ENCODE measurements at regions not wholly inside any gene's neighbourhood (a gene's known extent, or its start where the extent isn't known, plus 50 kb on each side); places are given as distances from the start of the nearest gene placed in this dataset.

DNA sequence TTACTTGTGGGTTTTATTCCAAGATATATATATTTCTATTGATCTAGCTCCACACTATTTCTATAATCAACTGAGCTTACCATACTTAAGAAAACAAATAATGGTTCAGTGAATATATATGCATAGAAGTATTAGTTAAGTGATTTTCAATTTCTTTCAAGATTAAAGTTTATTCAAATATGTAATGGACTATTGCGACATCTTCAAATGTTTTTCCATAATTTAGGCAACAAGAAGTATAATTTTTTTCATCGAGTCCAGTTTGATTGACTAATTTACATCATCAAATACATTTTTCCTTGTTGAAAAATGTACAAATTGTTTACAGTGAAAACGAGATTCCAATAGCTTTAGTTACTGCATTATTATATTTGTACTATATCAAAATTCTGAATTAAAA lies 528.6 kb downstream of the PTPRC start:
- 89% methylated on average over 3 of the region's 3 CpGs for WGBS

DNA sequence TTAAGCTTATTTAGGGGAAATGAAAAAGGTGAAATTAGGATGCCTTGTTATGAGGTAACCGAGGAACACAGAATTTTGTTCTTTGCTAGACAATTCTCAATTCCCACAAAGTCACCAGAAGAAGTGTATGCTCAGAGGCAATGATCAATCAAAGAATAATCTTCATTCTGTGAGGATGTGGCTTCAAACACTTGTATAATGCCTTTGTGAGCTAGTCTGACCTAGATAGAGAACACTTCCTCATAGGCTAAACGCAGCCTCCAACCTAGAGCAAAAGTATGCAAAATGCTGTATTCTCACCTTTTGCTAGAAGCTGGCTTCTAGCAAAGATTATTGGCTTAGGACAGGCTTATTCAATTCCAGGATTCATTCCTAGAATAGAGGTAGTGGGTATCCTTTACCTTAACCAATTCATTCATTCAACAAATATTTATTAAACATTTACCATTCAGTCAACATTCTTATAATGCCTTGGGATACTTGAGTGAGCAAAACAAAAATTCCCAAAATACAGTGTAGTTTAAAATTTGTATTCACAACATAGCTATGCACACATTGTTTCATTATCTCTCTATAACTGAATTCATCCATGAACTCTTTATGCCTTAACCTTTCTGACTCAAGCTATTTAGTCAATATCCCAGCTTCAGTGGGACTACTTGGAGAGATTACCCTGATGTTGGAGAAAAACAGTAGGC lies 530.2 kb downstream of the PTPRC start:
- H3K9me3 ChIP-seq: no peaks in the 10 kb centered on the region
- no peaks in the 10 kb centered on the region for H3K4me1 ChIP-seq
- H3K36me3 ChIP-seq: no peaks in the 10 kb centered on the region
- H3K27me3 ChIP-seq: no peaks in the 10 kb centered on the region
- no peak overlapping the region for H3K27ac ChIP-seq
- DNase-seq (ENCODE audit: low spot score in 2 of 2): no peak
- H3K4me3 ChIP-seq: no peak overlapping the region
- WGBS: 80% methylated on average over 2 of the region's 2 CpGs
- TF ChIP-seq, protein P1, sequence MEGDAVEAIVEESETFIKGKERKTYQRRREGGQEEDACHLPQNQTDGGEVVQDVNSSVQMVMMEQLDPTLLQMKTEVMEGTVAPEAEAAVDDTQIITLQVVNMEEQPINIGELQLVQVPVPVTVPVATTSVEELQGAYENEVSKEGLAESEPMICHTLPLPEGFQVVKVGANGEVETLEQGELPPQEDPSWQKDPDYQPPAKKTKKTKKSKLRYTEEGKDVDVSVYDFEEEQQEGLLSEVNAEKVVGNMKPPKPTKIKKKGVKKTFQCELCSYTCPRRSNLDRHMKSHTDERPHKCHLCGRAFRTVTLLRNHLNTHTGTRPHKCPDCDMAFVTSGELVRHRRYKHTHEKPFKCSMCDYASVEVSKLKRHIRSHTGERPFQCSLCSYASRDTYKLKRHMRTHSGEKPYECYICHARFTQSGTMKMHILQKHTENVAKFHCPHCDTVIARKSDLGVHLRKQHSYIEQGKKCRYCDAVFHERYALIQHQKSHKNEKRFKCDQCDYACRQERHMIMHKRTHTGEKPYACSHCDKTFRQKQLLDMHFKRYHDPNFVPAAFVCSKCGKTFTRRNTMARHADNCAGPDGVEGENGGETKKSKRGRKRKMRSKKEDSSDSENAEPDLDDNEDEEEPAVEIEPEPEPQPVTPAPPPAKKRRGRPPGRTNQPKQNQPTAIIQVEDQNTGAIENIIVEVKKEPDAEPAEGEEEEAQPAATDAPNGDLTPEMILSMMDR (IDR thresholded peaks at IDR 0.05): no peak
- TF ChIP-seq EP300 (IDR thresholded peaks at IDR 0.05) (no peak), POLR2A (IDR thresholded peaks at IDR 0.05) (no peak), POLR2AphosphoS5 (IDR thresholded peaks at IDR 0.05) (no peak)

More for the DNA sequence above, 528.6 kb downstream of the PTPRC start:
- Histone ChIP-seq H3K36me3 (no peaks in the 10 kb centered on the region), H3K4me3 (no peak overlapping the region), H3K27ac (no peak overlapping the region), H3K4me1 (no peaks in the 10 kb centered on the region), H3K27me3 (no peaks in the 10 kb centered on the region), H3K9me3 (no peaks in the 10 kb centered on the region)
- TF ChIP-seq POLR2AphosphoS5 (IDR thresholded peaks at IDR 0.05): no peak
- TF ChIP-seq, protein P1 (IDR thresholded peaks at IDR 0.05): no peak
- TF ChIP-seq EP300 (IDR thresholded peaks at IDR 0.05): no peak
- no peak for TF ChIP-seq POLR2A (IDR thresholded peaks at IDR 0.05)
- no peak for DNase-seq (ENCODE audit: low spot score in 2 of 2)

DNA sequence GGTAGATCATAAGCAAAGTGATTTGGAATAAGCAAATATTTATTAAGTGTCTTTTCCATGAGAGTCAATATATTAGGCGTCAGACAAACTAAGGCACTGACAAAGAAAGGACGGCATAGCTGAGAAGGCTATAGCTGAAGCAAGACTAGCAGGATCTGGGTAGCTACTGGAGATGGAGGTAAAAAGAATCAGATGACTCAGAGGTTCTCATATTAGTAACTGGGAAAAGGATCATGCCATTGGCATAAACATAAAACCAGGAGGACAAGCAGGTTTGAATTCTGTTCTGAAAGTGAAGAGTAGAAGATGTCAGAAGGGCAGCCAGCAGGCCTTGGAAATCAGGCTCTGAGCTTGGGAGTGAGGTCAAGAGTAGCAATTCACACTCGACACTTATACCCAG lies 531.9 kb downstream of the PTPRC start:
- no peaks in the 10 kb centered on the region for H3K9me3 ChIP-seq

DNA sequence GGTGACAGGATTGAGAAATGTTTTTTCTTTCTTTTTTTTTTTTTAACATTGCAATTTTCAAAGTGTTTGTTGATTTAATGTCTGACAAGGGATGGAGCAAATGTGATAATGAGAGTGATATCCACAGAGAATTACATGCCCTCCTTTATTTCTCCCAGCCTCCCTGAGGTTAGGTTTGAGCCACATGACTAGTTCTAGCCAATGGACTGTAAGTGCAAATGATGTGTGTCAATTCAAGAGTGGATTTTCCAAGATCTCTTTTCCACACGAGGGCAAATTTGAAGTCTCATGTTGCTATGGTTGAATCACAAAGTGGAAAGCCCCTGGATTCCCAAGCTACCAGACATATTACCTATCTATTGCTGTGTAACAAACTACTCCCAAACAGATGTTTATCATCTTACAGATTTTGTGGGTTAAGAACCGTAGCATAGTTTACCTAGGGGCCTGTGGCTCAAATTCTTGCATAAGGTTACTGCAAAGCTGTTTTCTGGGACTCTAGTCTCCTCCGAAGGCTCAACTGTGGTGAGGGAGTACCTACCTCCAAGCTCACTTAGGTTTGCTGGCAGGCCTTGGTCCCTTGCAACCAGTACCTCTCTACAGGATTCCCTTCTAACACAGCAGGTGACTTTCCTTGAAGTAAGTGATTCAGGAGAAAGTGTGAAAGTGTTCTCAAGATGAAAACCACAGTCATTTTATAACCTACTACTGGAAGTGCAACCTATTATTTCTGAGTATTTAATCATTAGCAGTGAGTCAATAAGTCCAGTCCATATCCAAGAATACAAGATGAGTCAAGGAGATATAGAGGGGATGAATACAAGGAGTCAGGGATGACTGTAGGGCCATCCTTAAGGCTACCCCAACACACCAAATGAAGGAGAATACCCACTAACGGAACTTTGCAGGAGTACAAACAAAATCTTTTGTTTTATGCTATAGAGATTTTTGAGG lies 533.6 kb downstream of the PTPRC start:
- TF ChIP-seq POLR2AphosphoS5 (IDR thresholded peaks at IDR 0.05) (no peak), POLR2A (IDR thresholded peaks at IDR 0.05) (no peak), EP300 (IDR thresholded peaks at IDR 0.05) (no peak)
- TF ChIP-seq, protein P1 (IDR thresholded peaks at IDR 0.05): no peak
- no peak overlapping the region for H3K4me3 ChIP-seq
- 72% methylated on average over 4 of the region's 4 CpGs for WGBS
- no peaks in the 10 kb centered on the region for H3K36me3 ChIP-seq
- H3K4me1 ChIP-seq: no peaks in the 10 kb centered on the region
- DNase-seq (ENCODE audit: low spot score in 2 of 2): no peak
- no peaks in the 10 kb centered on the region for H3K27me3 ChIP-seq
- no peak overlapping the region for H3K27ac ChIP-seq
- H3K9me3 ChIP-seq: no peaks in the 10 kb centered on the region

More for the DNA sequence above, 531.9 kb downstream of the PTPRC start:
- H3K27me3 ChIP-seq: no peaks in the 10 kb centered on the region
- no peak for DNase-seq (ENCODE audit: low spot score in 2 of 2)
- H3K36me3 ChIP-seq: no peaks in the 10 kb centered on the region
- H3K4me1 ChIP-seq: no peaks in the 10 kb centered on the region
- H3K27ac ChIP-seq: no peak overlapping the region
- TF ChIP-seq POLR2AphosphoS5 (IDR thresholded peaks at IDR 0.05) (no peak), POLR2A (IDR thresholded peaks at IDR 0.05) (no peak), EP300 (IDR thresholded peaks at IDR 0.05) (no peak)
- TF ChIP-seq, protein P1 (IDR thresholded peaks at IDR 0.05): no peak
- H3K4me3 ChIP-seq: no peak overlapping the region
- 93% methylated on average over 3 of the region's 3 CpGs for WGBS

DNA sequence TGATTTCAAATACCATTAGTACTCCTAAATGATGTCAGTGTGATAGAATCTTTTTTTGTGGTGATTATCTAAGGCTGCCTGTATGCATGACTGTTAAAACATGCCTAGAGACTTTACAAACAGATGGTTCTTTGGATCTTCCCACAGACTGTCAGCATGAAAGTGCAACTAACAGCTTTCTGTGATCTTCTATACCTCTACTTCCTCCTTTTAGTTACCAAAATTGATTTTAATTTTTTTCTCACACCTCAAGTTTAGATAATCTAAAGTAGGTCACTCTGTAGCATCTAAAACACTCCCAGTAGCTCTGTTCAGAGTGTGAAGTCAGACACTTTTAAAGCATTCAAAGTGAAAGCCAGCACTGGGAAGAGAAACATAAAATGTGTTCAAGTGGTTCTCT lies 534.5 kb downstream of the PTPRC start:
- H3K27me3 ChIP-seq: no peaks in the 10 kb centered on the region
- no peak for DNase-seq (ENCODE audit: low spot score in 2 of 2)
- H3K9me3 ChIP-seq: no peaks in the 10 kb centered on the region
- H3K27ac ChIP-seq: no peak overlapping the region
- H3K4me1 ChIP-seq: no peaks in the 10 kb centered on the region
- TF ChIP-seq POLR2AphosphoS5 (IDR thresholded peaks at IDR 0.05) (no peak), EP300 (IDR thresholded peaks at IDR 0.05) (no peak), POLR2A (IDR thresholded peaks at IDR 0.05) (no peak)
- TF ChIP-seq, protein P1 (IDR thresholded peaks at IDR 0.05): no peak
- no peaks in the 10 kb centered on the region for H3K36me3 ChIP-seq
- no peak overlapping the region for H3K4me3 ChIP-seq

Measured in suprapubic skin (tissue), 4 donors.